ENCODE measurements at regions not wholly inside any gene's neighbourhood (a gene's known extent, or its start where the extent isn't known, plus 50 kb on each side); places are given as distances from the start of the nearest gene placed in this dataset.

DNA sequence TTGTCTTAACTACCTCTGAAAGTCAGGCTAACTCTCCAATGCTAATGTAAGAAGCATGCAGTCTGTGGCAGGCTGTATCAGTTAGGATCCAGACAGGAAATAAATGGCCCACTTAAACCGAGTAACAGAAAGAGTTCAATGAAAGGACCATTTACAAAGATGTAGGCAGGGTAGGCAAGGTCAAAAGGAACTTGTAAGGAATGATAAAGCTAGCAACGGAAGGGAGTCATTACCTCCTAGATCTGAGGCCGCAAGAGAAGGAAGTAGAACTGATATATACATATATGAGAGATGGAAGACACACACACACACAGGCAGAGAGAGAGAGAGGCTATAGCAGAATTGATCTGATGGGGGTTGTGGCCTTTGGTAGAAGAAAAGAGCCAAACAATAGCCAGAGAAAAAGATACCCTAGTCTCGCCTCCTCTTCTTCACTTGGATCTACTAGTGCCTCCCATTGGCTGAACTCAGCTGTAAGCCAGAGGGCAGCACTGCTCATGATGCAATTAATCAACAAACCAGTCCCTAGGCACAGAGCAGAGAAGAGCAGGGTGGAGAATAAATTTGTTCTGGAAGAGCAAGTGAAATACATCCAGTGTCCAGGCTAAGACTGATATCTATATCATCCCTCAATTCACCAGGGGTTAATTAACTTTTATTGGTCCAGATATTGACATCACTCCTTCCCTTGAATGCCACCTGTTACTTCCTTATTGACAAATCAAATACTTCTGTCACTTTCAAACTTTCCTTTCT, 91.2 kb downstream of the LSMEM1 start:
- TF ChIP-seq, protein P1, sequence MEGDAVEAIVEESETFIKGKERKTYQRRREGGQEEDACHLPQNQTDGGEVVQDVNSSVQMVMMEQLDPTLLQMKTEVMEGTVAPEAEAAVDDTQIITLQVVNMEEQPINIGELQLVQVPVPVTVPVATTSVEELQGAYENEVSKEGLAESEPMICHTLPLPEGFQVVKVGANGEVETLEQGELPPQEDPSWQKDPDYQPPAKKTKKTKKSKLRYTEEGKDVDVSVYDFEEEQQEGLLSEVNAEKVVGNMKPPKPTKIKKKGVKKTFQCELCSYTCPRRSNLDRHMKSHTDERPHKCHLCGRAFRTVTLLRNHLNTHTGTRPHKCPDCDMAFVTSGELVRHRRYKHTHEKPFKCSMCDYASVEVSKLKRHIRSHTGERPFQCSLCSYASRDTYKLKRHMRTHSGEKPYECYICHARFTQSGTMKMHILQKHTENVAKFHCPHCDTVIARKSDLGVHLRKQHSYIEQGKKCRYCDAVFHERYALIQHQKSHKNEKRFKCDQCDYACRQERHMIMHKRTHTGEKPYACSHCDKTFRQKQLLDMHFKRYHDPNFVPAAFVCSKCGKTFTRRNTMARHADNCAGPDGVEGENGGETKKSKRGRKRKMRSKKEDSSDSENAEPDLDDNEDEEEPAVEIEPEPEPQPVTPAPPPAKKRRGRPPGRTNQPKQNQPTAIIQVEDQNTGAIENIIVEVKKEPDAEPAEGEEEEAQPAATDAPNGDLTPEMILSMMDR (IDR thresholded peaks at IDR 0.05) = no peak
- no peak for TF ChIP-seq POLR2A (IDR thresholded peaks at IDR 0.05; ENCODE audit: low read depth)
- no peak overlapping the region for H3K27ac ChIP-seq (replicated peaks in 1 of 4)
- no peak overlapping the region for H3K4me3 ChIP-seq
- peaks cover 0 to 19% (median 4%) of the 10 kb centered on the region in 4 donors for H3K4me1 ChIP-seq
- WGBS = 76% methylated on average over 4 of the region's 4 CpGs
- no peaks in the 10 kb centered on the region for H3K27me3 ChIP-seq
- intact Hi-C loops (cut with DNase I) = no loop called here
- no peaks in the 10 kb centered on the region for H3K9me3 ChIP-seq
- DNase-seq (ENCODE audit: extremely low spot score) = no peak
- no peaks in the 10 kb centered on the region for H3K36me3 ChIP-seq

- 81% methylated on average over 1 of the region's 1 CpG for WGBS
- intact Hi-C loops (cut with DNase I) = no loop called here
- DNase-seq (ENCODE audit: extremely low spot score) = no peak
- Histone ChIP-seq H3K4me1 (peaks cover 0 to 16% (median 4%) of the 10 kb centered on the region in 4 donors), H3K27ac (replicated peaks in 1 of 4) (no peak overlapping the region), H3K4me3 (no peak overlapping the region), H3K36me3 (no peaks in the 10 kb centered on the region), H3K9me3 (no peaks in the 10 kb centered on the region), H3K27me3 (no peaks in the 10 kb centered on the region)
- TF ChIP-seq POLR2A (IDR thresholded peaks at IDR 0.05; ENCODE audit: low read depth) = no peak
- TF ChIP-seq, protein P1 (IDR thresholded peaks at IDR 0.05) = no peak
- TF ChIP-seq EP300 (IDR thresholded peaks at IDR 0.05) = no peak
Measured at GRCh38 chr7:112572669-112573301, 92.0 kb downstream of the LSMEM1 start.

- Histone ChIP-seq H3K9me3 (no peaks in the 10 kb centered on the region), H3K27ac (replicated peaks in 1 of 4) (no peak overlapping the region), H3K4me3 (no peak overlapping the region), H3K27me3 (no peaks in the 10 kb centered on the region), H3K4me1 (peaks cover 0 to 16% (median 4%) of the 10 kb centered on the region in 4 donors), H3K36me3 (no peaks in the 10 kb centered on the region)
- intact Hi-C loops (cut with DNase I) = no loop called here
- TF ChIP-seq EP300 (IDR thresholded peaks at IDR 0.05) = no peak
- TF ChIP-seq, protein P1 (IDR thresholded peaks at IDR 0.05) = no peak
- TF ChIP-seq POLR2AphosphoS5 (IDR thresholded peaks at IDR 0.05) = no peak
- no peak for TF ChIP-seq POLR2A (IDR thresholded peaks at IDR 0.05; ENCODE audit: low read depth)
- WGBS = 61% methylated on average over 6 of the region's 6 CpGs
- DNase-seq (ENCODE audit: extremely low spot score) = no peak
Measured at GRCh38 chr7:112573302-112574039, 92.7 kb downstream of the LSMEM1 start.

DNA sequence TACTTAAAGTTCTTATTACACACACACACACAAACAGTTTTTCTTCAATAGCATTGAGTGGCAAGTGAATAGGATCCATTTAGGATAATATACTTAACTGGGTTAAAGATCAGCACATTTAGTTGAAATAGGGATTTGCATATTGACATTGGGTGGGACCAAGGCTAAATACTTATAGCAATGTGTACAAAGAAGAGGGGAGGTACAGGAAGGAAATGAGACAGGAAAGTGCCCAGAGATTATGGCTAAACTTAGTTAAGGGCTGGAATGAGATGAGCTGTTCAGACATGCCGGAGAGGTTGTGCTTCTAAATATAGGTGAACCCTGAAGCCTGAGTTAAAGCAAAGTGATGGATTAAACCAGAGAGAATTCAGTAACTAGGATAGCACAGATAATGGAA, 95.1 kb downstream of the LSMEM1 start:
- Histone ChIP-seq H3K4me1 (peaks cover 0 to 16% (median 4%) of the 10 kb centered on the region in 4 donors), H3K27ac (replicated peaks in 1 of 4) (no peak overlapping the region), H3K36me3 (no peaks in the 10 kb centered on the region), H3K27me3 (no peaks in the 10 kb centered on the region), H3K4me3 (no peak overlapping the region), H3K9me3 (no peaks in the 10 kb centered on the region)
- intact Hi-C loops (cut with DNase I) = no loop called here
- TF ChIP-seq POLR2AphosphoS5 (IDR thresholded peaks at IDR 0.05) (no peak), POLR2A (IDR thresholded peaks at IDR 0.05; ENCODE audit: low read depth) (no peak), EP300 (IDR thresholded peaks at IDR 0.05) (no peak)
- TF ChIP-seq, protein P1 (IDR thresholded peaks at IDR 0.05) = no peak
- 63% methylated on average over 1 of the region's 1 CpG for WGBS
- DNase-seq (ENCODE audit: extremely low spot score) = no peak
